GM12891 (cell line): ENCODE measurements at regions not wholly inside any gene's neighbourhood (a gene's known extent, or its start where the extent isn't known, plus 50 kb on each side); places are given as distances from the start of the nearest gene placed in this dataset.

Experiments
- PAX5 ChIP-seq: IDR thresholded peaks from 2 replicates; pipeline ENCODE4 v1.6.1; 2011; ENCODE audit warnings: low read length, moderate library complexity, mild to moderate bottlenecking; ENCODE audit not compliant: insufficient read depth, severe bottlenecking
- POLR2A ChIP-seq: IDR thresholded peaks from 2 replicates; pipeline ENCODE4 v1.6.1; 2011; ENCODE audit warnings: low read depth, low read length, control low read depth
- POLR2AphosphoS5 ChIP-seq: IDR thresholded peaks from 2 replicates; pipeline ENCODE4 v1.6.1; 2011; ENCODE audit warnings: low read depth, low read length, control low read depth
- SPI1 ChIP-seq: IDR thresholded peaks from 2 replicates; pipeline ENCODE4 v1.6.1; 2011; ENCODE audit warnings: low read depth, low read length, control low read depth
- TAF1 ChIP-seq: IDR thresholded peaks from 2 replicates; pipeline ENCODE4 v1.6.1; 2011; ENCODE audit warnings: low read depth, low read length, control low read depth

DNA sequence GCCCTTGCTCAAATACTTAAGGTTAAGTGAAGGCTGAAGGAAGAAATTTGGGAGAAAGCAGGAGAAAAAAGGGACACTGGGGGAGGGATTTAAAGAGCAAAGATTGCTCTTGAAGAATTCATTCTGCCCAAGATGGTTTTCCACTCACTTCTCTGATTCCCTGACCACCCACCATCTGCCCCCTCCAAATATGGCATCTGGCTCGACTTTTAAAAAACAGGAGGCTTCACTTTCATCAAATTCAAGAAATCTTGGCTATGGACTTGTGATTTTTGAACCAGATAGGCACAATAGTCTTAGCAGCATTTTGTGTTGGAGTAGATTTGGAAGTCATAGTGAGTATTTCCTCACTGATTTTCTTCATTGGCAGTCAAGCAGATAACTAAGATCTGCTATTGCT is 574.4 kb upstream of the SUCLG2 start:
- TF ChIP-seq POLR2A: no peak
- TF ChIP-seq POLR2AphosphoS5: no peak
- TF ChIP-seq TAF1: no peak
- no peak for TF ChIP-seq SPI1
- TF ChIP-seq PAX5: no peak
